ENCODE measurements at regions not wholly inside any gene's neighbourhood (a gene's known extent, or its start where the extent isn't known, plus 50 kb on each side); places are given as distances from the start of the nearest gene placed in this dataset.

DNA sequence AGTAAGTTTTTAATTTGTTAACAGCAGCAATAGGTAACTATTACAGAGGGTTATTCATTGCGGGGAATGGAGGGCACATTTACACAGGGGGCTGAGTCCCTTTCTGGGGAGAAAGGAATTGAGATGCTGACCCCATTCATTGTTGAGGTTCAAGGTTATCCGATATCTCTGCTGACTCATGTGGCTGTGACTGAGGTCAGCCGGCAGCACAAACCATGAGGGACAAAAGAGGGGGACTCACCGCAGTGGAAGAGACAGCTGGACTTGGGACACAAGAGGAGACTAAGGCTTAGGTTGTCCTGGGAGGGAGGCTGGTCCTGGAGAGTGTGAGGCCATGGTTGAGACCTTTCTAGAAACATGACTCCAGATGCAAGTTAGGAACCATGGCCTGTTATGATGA is 119.1 kb upstream of the XYLT1 start:
- TF ChIP-seq, protein P1, sequence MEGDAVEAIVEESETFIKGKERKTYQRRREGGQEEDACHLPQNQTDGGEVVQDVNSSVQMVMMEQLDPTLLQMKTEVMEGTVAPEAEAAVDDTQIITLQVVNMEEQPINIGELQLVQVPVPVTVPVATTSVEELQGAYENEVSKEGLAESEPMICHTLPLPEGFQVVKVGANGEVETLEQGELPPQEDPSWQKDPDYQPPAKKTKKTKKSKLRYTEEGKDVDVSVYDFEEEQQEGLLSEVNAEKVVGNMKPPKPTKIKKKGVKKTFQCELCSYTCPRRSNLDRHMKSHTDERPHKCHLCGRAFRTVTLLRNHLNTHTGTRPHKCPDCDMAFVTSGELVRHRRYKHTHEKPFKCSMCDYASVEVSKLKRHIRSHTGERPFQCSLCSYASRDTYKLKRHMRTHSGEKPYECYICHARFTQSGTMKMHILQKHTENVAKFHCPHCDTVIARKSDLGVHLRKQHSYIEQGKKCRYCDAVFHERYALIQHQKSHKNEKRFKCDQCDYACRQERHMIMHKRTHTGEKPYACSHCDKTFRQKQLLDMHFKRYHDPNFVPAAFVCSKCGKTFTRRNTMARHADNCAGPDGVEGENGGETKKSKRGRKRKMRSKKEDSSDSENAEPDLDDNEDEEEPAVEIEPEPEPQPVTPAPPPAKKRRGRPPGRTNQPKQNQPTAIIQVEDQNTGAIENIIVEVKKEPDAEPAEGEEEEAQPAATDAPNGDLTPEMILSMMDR (IDR thresholded peaks at IDR 0.05) = no peak
- no peak for TF ChIP-seq POLR2A (IDR thresholded peaks at IDR 0.05)
